ENCODE measurements at regions not wholly inside any gene's neighbourhood (a gene's known extent, or its start where the extent isn't known, plus 50 kb on each side); places are given as distances from the start of the nearest gene placed in this dataset.
"Not testable (repeated sequence)": the region's sequence is repeated elsewhere in the genome, so short reads cannot be mapped to it uniquely, and the experiment has no call there.

GRCh38 chr3:34504775-34505174 is 706.3 kb downstream of the PDCD6IP start:
- DNase-seq (ENCODE audit: low read depth): no peak

- no peak for DNase-seq (ENCODE audit: low read depth)
Observed at GRCh38 chr3:34508732-34509131, 710.3 kb downstream of the PDCD6IP start.

GRCh38 chr3:34511891-34512290 is 713.5 kb downstream of the PDCD6IP start:
- no peak for DNase-seq (ENCODE audit: low read depth)

- not testable (repeated sequence) for DNase-seq (ENCODE audit: low read depth)
Observed at GRCh38 chr3:34519008-34519407, 720.6 kb downstream of the PDCD6IP start.

GRCh38 chr3:34531156-34531555 is 732.7 kb downstream of the PDCD6IP start:
- no peak for DNase-seq (ENCODE audit: low read depth)

GRCh38 chr3:34533451-34533850 is 735.0 kb downstream of the PDCD6IP start:
- no peak for DNase-seq (ENCODE audit: low read depth)

- DNase-seq (ENCODE audit: low read depth): no peak
Observed at GRCh38 chr3:34534013-34534412, 735.6 kb downstream of the PDCD6IP start.

- DNase-seq (ENCODE audit: low read depth): no peak
Observed at GRCh38 chr3:34544136-34544535, 745.7 kb downstream of the PDCD6IP start.

GRCh38 chr3:34547297-34547920 is 749.0 kb downstream of the PDCD6IP start:
- DNase-seq (ENCODE audit: low read depth): no peak

- no peak for DNase-seq (ENCODE audit: low read depth)
Observed at GRCh38 chr3:34567266-34567665, 768.8 kb downstream of the PDCD6IP start.

- DNase-seq (ENCODE audit: low read depth): no peak
Observed at GRCh38 chr3:34568766-34569165, 770.3 kb downstream of the PDCD6IP start.

GRCh38 chr3:34569437-34569836 is 771.0 kb downstream of the PDCD6IP start:
- no peak for DNase-seq (ENCODE audit: low read depth)

- no peak for DNase-seq (ENCODE audit: low read depth)
Observed at GRCh38 chr3:34570916-34571705, 772.7 kb downstream of the PDCD6IP start.

GRCh38 chr3:34571714-34572113 is 773.3 kb downstream of the PDCD6IP start:
- no peak for DNase-seq (ENCODE audit: low read depth)

GRCh38 chr3:34575776-34576175 is 777.3 kb downstream of the PDCD6IP start:
- DNase-seq (ENCODE audit: low read depth): no peak

- no peak for DNase-seq (ENCODE audit: low read depth)
Observed at GRCh38 chr3:34582055-34582454, 783.6 kb downstream of the PDCD6IP start.

- no peak for DNase-seq (ENCODE audit: low read depth)
Observed at GRCh38 chr3:34583451-34583850, 785.0 kb downstream of the PDCD6IP start.

GRCh38 chr3:34584971-34585370 is 786.5 kb downstream of the PDCD6IP start:
- DNase-seq (ENCODE audit: low read depth): no peak

- DNase-seq (ENCODE audit: low read depth): no peak
Observed at GRCh38 chr3:34599595-34599994, 801.2 kb downstream of the PDCD6IP start.

GRCh38 chr3:34619990-34620389 is 821.6 kb downstream of the PDCD6IP start:
- no peak for DNase-seq (ENCODE audit: low read depth)

- no peak for DNase-seq (ENCODE audit: low read depth)
Observed at GRCh38 chr3:34626699-34627098, 828.3 kb downstream of the PDCD6IP start.

GRCh38 chr3:34634939-34635338 is 836.5 kb downstream of the PDCD6IP start:
- DNase-seq (ENCODE audit: low read depth): no peak

- DNase-seq (ENCODE audit: low read depth): no peak
Observed at GRCh38 chr3:34635352-34635850, 837.0 kb downstream of the PDCD6IP start.

Data from HS-27A (cell line).